ENCODE measurements at regions not wholly inside any gene's neighbourhood (a gene's known extent, or its start where the extent isn't known, plus 50 kb on each side); places are given as distances from the start of the nearest gene placed in this dataset.
A peak's percentile ranks its signal among the peaks of the same experiment; 100 is the strongest.

GRCh38 chr7:49150486-49150885 is 226.1 kb downstream of the CDC14C start:
- Histone ChIP-seq H3K36me3 (ENCODE audit: control insufficient read depth, insufficient read depth, low read length) (no peaks in the 10 kb centered on the region), H3K27me3 (ENCODE audit: control insufficient read depth, insufficient read depth, low read length) (no peaks in the 10 kb centered on the region), H3K4me3 (ENCODE audit: low read depth, low read length) (no peak overlapping the region)
- DNase-seq (ENCODE audit: low read depth) = no peak
- TF ChIP-seq, protein P1, sequence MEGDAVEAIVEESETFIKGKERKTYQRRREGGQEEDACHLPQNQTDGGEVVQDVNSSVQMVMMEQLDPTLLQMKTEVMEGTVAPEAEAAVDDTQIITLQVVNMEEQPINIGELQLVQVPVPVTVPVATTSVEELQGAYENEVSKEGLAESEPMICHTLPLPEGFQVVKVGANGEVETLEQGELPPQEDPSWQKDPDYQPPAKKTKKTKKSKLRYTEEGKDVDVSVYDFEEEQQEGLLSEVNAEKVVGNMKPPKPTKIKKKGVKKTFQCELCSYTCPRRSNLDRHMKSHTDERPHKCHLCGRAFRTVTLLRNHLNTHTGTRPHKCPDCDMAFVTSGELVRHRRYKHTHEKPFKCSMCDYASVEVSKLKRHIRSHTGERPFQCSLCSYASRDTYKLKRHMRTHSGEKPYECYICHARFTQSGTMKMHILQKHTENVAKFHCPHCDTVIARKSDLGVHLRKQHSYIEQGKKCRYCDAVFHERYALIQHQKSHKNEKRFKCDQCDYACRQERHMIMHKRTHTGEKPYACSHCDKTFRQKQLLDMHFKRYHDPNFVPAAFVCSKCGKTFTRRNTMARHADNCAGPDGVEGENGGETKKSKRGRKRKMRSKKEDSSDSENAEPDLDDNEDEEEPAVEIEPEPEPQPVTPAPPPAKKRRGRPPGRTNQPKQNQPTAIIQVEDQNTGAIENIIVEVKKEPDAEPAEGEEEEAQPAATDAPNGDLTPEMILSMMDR (IDR thresholded peaks at IDR 0.05; ENCODE audit: insufficient read depth, low read length, poor library complexity, severe bottlenecking) = no peak

DNA sequence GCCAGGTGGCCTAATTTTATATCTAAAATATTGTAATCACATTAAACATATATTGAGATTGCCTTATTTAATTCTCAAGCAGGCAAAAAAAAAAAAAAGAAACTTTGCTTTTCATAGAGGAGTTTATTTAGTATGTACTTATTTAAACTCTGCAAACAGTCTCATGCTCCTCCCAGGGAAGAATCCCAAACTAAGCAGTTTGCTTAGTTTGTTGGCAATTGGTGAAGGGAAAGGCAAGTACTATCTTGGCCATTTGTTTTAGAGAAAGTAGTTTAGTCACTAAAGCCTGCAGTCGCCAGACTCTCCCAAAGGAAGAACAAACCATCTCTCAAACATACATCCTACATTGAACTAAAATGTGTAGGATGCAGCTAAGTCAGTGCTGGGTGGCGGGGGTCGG is 226.8 kb downstream of the CDC14C start:
- TF ChIP-seq, protein P1 (IDR thresholded peaks at IDR 0.05; ENCODE audit: insufficient read depth, low read length, poor library complexity, severe bottlenecking) = no peak
- Histone ChIP-seq H3K27me3 (ENCODE audit: control insufficient read depth, insufficient read depth, low read length) (no peaks in the 10 kb centered on the region), H3K36me3 (ENCODE audit: control insufficient read depth, insufficient read depth, low read length) (no peaks in the 10 kb centered on the region), H3K4me3 (ENCODE audit: low read depth, low read length) (no peak overlapping the region)
- DNase-seq (ENCODE audit: low read depth) = no peak

GRCh38 chr7:49158321-49158720 is 234.0 kb downstream of the CDC14C start:
- TF ChIP-seq, protein P1 (IDR thresholded peaks at IDR 0.05; ENCODE audit: insufficient read depth, low read length, poor library complexity, severe bottlenecking) = no peak
- Histone ChIP-seq H3K4me3 (ENCODE audit: low read depth, low read length) (no peak overlapping the region), H3K36me3 (ENCODE audit: control insufficient read depth, insufficient read depth, low read length) (no peaks in the 10 kb centered on the region), H3K27me3 (ENCODE audit: control insufficient read depth, insufficient read depth, low read length) (no peaks in the 10 kb centered on the region)
- DNase-seq (ENCODE audit: low read depth) = no peak

- no peak overlapping the region for H3K4me3 ChIP-seq (ENCODE audit: low read depth, low read length)
- no peaks in the 10 kb centered on the region for H3K36me3 ChIP-seq (ENCODE audit: control insufficient read depth, insufficient read depth, low read length)
- no peak for DNase-seq (ENCODE audit: low read depth)
- TF ChIP-seq, protein P1 (IDR thresholded peaks at IDR 0.05; ENCODE audit: insufficient read depth, low read length, poor library complexity, severe bottlenecking) = no peak
- H3K27me3 ChIP-seq (ENCODE audit: control insufficient read depth, insufficient read depth, low read length) = no peaks in the 10 kb centered on the region
Measured at GRCh38 chr7:49159536-49159935, 235.2 kb downstream of the CDC14C start.

GRCh38 chr7:49166441-49166840 is 242.1 kb downstream of the CDC14C start:
- Histone ChIP-seq H3K36me3 (ENCODE audit: control insufficient read depth, insufficient read depth, low read length) (no peaks in the 10 kb centered on the region), H3K27me3 (ENCODE audit: control insufficient read depth, insufficient read depth, low read length) (no peaks in the 10 kb centered on the region), H3K4me3 (ENCODE audit: low read depth, low read length) (no peak overlapping the region)
- TF ChIP-seq, protein P1 (IDR thresholded peaks at IDR 0.05; ENCODE audit: insufficient read depth, low read length, poor library complexity, severe bottlenecking) = peak; percentile 19
- no peak for DNase-seq (ENCODE audit: low read depth)

GRCh38 chr7:49172639-49173038 is 248.3 kb downstream of the CDC14C start:
- Histone ChIP-seq H3K4me3 (ENCODE audit: low read depth, low read length) (no peak overlapping the region), H3K36me3 (ENCODE audit: control insufficient read depth, insufficient read depth, low read length) (no peaks in the 10 kb centered on the region), H3K27me3 (ENCODE audit: control insufficient read depth, insufficient read depth, low read length) (no peaks in the 10 kb centered on the region)
- DNase-seq (ENCODE audit: low read depth) = no peak
- TF ChIP-seq, protein P1 (IDR thresholded peaks at IDR 0.05; ENCODE audit: insufficient read depth, low read length, poor library complexity, severe bottlenecking) = no peak

Data from kidney epithelial cell (primary cell).